Keratinocyte (primary cell): ENCODE measurements at regions not wholly inside any gene's neighbourhood (a gene's known extent, or its start where the extent isn't known, plus 50 kb on each side); places are given as distances from the start of the nearest gene placed in this dataset.

Experiments
- EZH2 ChIP-seq: IDR thresholded peaks from one replicate; pipeline ENCODE4 v1.6.1; 2012; ENCODE audit warnings: inconsistent platforms, mild to moderate bottlenecking, low read length, moderate library complexity
- TF ChIP-seq, protein P1 (sequence below), 3 experiments: IDR thresholded peaks in 1 of 3; conservative IDR thresholded peaks in 1 of 3; optimal IDR thresholded peaks in 1 of 3; 2 replicates in 2 of 3; 3 replicates in 1 of 3; pipeline versions ENCODE3 to v1.5.1; 2011; ENCODE audit warnings: low read length in 3 of 3, mild to moderate bottlenecking in 3 of 3, moderate library complexity in 2 of 3, control low read depth in 1 of 3, inconsistent platforms in 1 of 3; ENCODE audit not compliant: insufficient read depth in 2 of 3; ENCODE audit errors: extremely low read depth in 1 of 3

DNA sequence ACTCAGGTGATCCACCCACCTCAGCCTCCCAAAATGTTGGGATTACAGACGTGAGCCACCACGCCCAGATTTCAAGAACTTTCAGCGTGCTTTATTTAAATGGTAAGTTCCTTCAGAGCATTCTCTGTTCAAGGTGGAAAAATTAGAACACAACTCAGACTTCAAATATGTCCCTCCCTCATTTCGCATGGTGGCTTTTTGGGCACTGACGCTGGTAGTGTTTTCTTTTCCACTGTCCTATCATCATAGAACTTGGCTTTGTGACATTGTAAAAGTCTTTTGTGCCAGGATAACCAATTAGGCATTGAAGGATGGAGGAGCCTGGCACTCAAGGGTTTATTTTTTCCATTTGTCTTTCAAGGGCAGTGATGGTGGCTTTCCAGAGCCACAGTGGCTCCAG, 190.8 kb downstream of the NUAK1 start:
- TF ChIP-seq, protein P1, sequence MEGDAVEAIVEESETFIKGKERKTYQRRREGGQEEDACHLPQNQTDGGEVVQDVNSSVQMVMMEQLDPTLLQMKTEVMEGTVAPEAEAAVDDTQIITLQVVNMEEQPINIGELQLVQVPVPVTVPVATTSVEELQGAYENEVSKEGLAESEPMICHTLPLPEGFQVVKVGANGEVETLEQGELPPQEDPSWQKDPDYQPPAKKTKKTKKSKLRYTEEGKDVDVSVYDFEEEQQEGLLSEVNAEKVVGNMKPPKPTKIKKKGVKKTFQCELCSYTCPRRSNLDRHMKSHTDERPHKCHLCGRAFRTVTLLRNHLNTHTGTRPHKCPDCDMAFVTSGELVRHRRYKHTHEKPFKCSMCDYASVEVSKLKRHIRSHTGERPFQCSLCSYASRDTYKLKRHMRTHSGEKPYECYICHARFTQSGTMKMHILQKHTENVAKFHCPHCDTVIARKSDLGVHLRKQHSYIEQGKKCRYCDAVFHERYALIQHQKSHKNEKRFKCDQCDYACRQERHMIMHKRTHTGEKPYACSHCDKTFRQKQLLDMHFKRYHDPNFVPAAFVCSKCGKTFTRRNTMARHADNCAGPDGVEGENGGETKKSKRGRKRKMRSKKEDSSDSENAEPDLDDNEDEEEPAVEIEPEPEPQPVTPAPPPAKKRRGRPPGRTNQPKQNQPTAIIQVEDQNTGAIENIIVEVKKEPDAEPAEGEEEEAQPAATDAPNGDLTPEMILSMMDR (optimal IDR thresholded peaks at IDR 0.05 in 1 of 3, IDR thresholded peaks at IDR 0.05 in 1 of 3, conservative IDR thresholded peaks at IDR 0.05 in 1 of 3; ENCODE audit: extremely low read depth in 1 of 3, insufficient read depth in 2 of 3, low read length in 3 of 3) = no peak
- no peak for TF ChIP-seq EZH2
